Neural progenitor cell (in vitro differentiated cells): ENCODE measurements at regions not wholly inside any gene's neighbourhood (a gene's known extent, or its start where the extent isn't known, plus 50 kb on each side); places are given as distances from the start of the nearest gene placed in this dataset.

Source experiments
- DNase-seq: peaks from one replicate; pipeline ENCODE4 v3.0.0-alpha.2; 2016; ENCODE audit warnings: low spot score
- H2AFZ ChIP-seq: fragments of 200-600 bp; sonication (generic); replicated peaks from 2 replicates; pipeline ENCODE4 v1.6.1; 2016; ENCODE audit warnings: antibody characterized with exemption
- H3F3A ChIP-seq: fragments of 200-600 bp; sonication (generic); 2 replicates; pipeline ENCODE4 v1.6.1; 2016; ENCODE audit warnings: antibody characterized with exemption, low read depth
- H3K27ac ChIP-seq: fragments of 200-600 bp; sonication (generic); 2 replicates; pipeline ENCODE4 v1.5.1; 2016; ENCODE audit warnings: mild to moderate bottlenecking
- H3K27me3 ChIP-seq: fragments of 200-600 bp; sonication (generic); 2 replicates; pipeline ENCODE4 v1.6.1; 2016; ENCODE audit warnings: mild to moderate bottlenecking, moderate library complexity
- H3K36me3 ChIP-seq: fragments of 200-600 bp; sonication (generic); 2 replicates; pipeline ENCODE4 v1.5.1; 2016
- H3K4me1 ChIP-seq: fragments of 200-600 bp; sonication (generic); 2 replicates; pipeline ENCODE4 v1.6.1; 2016; ENCODE audit warnings: mixed run types
- H3K4me2 ChIP-seq: fragments of 200-600 bp; sonication (generic); 2 replicates; pipeline ENCODE4 v1.6.1; 2016
- H3K4me3 ChIP-seq: fragments of 200-600 bp; sonication (generic); 2 replicates; pipeline ENCODE4 v1.5.1; 2016
- H3K79me2 ChIP-seq: fragments of 200-600 bp; sonication (generic); 2 replicates; pipeline ENCODE4 v1.6.1; 2016; ENCODE audit warnings: low read depth
- H3K9ac ChIP-seq: fragments of 200-600 bp; sonication (generic); 2 replicates; pipeline ENCODE4 v1.6.1; 2016
- H3K9me3 ChIP-seq: fragments of 200-600 bp; sonication (generic); 2 replicates; pipeline ENCODE4 v1.5.1; 2016; ENCODE audit warnings: low read depth
- H4K20me1 ChIP-seq: fragments of 200-600 bp; sonication (generic); 2 replicates; pipeline ENCODE4 v1.6.1; 2016; ENCODE audit warnings: low read depth
- H3K27ac Mint-ChIP-seq: 3 replicates; pipeline ENCODE4 v1.8.0; 2021; ENCODE audit warnings: mixed read lengths
- H3K27me3 Mint-ChIP-seq: 2 replicates; pipeline ENCODE4 v1.8.0; 2022; ENCODE audit warnings: low read depth, mild to moderate bottlenecking, inconsistent platforms, moderate library complexity, mixed read lengths; ENCODE audit not compliant: insufficient read depth
- H3K36me3 Mint-ChIP-seq: 3 replicates; pipeline ENCODE4 v1.8.0; 2021; ENCODE audit warnings: mixed read lengths
- H3K4me1 Mint-ChIP-seq: 3 replicates; pipeline ENCODE4 v1.8.0; 2021; ENCODE audit warnings: mixed read lengths
- H3K4me3 Mint-ChIP-seq: 3 replicates; pipeline ENCODE4 v1.8.0; 2021; ENCODE audit warnings: mild to moderate bottlenecking, moderate library complexity, mixed read lengths
- H3K9me3 Mint-ChIP-seq: 3 replicates; pipeline ENCODE4 v1.8.0; 2020; ENCODE audit warnings: mixed read lengths
- EZH2 ChIP-seq: fragments of 200-600 bp; sonication (generic); IDR thresholded peaks from 2 replicates; pipeline ENCODE4 v1.6.1; 2017; ENCODE audit warnings: antibody characterized with exemption, mild to moderate bottlenecking, moderate library complexity
- EZH2phosphoT487 ChIP-seq: fragments of 200-600 bp; sonication (generic); IDR thresholded peaks from 2 replicates; pipeline ENCODE4 v1.6.1; 2017; ENCODE audit warnings: antibody characterized with exemption
- TF ChIP-seq, protein P1 (sequence below): fragments of 200-600 bp; sonication (generic); IDR thresholded peaks from 2 replicates; pipeline ENCODE4 v1.5.1; 2017; ENCODE audit warnings: antibody characterized with exemption, mild to moderate bottlenecking

DNA sequence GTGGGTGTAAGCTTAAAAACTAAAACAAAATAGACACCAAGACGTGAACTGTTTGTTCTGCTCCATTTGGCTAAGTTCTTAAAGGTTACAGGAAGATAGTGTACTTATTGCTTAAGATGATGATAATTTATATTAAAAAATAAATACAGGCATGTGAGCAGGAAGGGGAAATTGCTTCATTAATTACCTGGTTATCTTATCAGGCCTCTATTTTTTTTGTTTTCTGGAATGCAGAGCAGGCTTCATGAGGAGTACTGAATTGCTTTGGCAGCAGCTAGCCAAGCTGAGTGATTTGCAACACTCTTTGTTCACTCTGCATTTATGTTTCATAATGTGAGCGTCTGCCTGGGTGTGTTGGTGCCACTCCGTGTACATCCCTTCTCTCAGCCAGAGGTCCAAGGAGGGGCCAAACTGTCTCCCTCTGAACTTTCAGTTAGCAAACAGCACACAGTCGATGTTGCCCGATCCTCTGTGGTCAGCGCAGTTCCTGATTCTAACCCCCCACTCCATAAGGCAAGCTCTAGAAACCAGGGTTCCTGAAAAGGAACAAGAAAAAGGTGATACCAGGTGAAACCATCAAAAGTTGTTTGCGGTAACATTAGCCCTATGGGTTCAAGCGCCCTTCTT is 348.2 kb downstream of the SPRY1 start:
- H3K79me2 ChIP-seq, result no peaks in the 10 kb centered on the region
- no peak overlapping the region for H3K4me3 Mint-ChIP-seq
- H3K27me3 ChIP-seq, result peaks cover 2% of the 10 kb centered on the region
- H3K36me3 Mint-ChIP-seq, result peaks cover 2% of the 10 kb centered on the region
- H3K9me3 Mint-ChIP-seq, result peaks cover 5% of the 10 kb centered on the region
- no peaks in the 10 kb centered on the region for H3K36me3 ChIP-seq
- TF ChIP-seq, protein P1, sequence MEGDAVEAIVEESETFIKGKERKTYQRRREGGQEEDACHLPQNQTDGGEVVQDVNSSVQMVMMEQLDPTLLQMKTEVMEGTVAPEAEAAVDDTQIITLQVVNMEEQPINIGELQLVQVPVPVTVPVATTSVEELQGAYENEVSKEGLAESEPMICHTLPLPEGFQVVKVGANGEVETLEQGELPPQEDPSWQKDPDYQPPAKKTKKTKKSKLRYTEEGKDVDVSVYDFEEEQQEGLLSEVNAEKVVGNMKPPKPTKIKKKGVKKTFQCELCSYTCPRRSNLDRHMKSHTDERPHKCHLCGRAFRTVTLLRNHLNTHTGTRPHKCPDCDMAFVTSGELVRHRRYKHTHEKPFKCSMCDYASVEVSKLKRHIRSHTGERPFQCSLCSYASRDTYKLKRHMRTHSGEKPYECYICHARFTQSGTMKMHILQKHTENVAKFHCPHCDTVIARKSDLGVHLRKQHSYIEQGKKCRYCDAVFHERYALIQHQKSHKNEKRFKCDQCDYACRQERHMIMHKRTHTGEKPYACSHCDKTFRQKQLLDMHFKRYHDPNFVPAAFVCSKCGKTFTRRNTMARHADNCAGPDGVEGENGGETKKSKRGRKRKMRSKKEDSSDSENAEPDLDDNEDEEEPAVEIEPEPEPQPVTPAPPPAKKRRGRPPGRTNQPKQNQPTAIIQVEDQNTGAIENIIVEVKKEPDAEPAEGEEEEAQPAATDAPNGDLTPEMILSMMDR, result no peak
- TF ChIP-seq EZH2, result no peak
- no peak for TF ChIP-seq EZH2phosphoT487
- H3F3A ChIP-seq, result peaks cover 3% of the 10 kb centered on the region
- no peak overlapping the region for H3K27ac ChIP-seq
- H3K4me2 ChIP-seq, result no peak overlapping the region
- peak overlapping the region; percentile 77 for H3K27ac Mint-ChIP-seq
- H3K4me1 Mint-ChIP-seq, result peaks cover 28% of the 10 kb centered on the region
- DNase-seq, result no peak
- H3K4me3 ChIP-seq, result no peak overlapping the region
- H3K4me1 ChIP-seq, result peaks cover 23% of the 10 kb centered on the region
- no peaks in the 10 kb centered on the region for H3K9me3 ChIP-seq
- no peak overlapping the region for H3K9ac ChIP-seq
- peak overlapping the region; percentile 1 for H2AFZ ChIP-seq
- no peaks in the 10 kb centered on the region for H3K27me3 Mint-ChIP-seq
- H4K20me1 ChIP-seq, result no peaks in the 10 kb centered on the region

DNA sequence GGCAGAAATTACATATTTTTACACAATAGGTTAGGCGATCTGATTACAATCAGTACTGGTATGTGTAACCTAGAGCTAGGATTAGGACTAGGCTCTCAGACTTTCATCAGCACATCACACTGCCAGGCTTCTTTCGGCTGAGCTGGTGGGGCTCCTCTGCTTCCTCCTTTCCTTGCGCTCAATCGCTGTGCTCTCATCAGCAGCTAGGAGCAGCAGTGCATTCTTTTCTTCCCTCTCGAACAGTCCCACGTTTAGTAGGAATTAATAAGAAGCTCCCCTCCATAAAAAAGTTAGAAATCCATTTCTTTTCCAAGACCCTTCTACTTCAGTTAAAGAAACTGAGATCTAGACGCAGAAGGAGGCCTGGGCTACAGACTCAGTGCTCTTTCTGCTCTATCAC is 350.4 kb downstream of the SPRY1 start:
- Histone ChIP-seq H3K27me3 (peaks cover 2% of the 10 kb centered on the region), H3K9me3 (no peaks in the 10 kb centered on the region), H3K4me1 (peaks cover 31% of the 10 kb centered on the region), H3K9ac (no peak overlapping the region), H3K36me3 (no peaks in the 10 kb centered on the region), H3K79me2 (no peaks in the 10 kb centered on the region), H3K4me3 (no peak overlapping the region), H3K27ac (no peak overlapping the region), H2AFZ (peak overlapping the region; percentile 65), H3F3A (peaks cover 12% of the 10 kb centered on the region), H3K4me2 (no peak overlapping the region), H4K20me1 (no peaks in the 10 kb centered on the region)
- TF ChIP-seq EZH2 (no peak), EZH2phosphoT487 (no peak)
- TF ChIP-seq, protein P1, result peak; percentile 13
- H3K4me1 Mint-ChIP-seq, result peaks cover 35% of the 10 kb centered on the region
- no peak overlapping the region for H3K4me3 Mint-ChIP-seq
- no peak overlapping the region for H3K27ac Mint-ChIP-seq
- H3K36me3 Mint-ChIP-seq, result no peaks in the 10 kb centered on the region
- DNase-seq, result peak; percentile 31
- H3K27me3 Mint-ChIP-seq, result peaks cover 2% of the 10 kb centered on the region
- H3K9me3 Mint-ChIP-seq, result peaks cover 11% of the 10 kb centered on the region

GRCh38 chr4:123748806-123749205 is 352.2 kb downstream of the SPRY1 start:
- Histone ChIP-seq H2AFZ (no peak overlapping the region), H3K36me3 (no peaks in the 10 kb centered on the region), H3K27ac (no peak overlapping the region), H4K20me1 (no peaks in the 10 kb centered on the region), H3K4me1 (peaks cover 31% of the 10 kb centered on the region), H3K4me2 (no peak overlapping the region), H3F3A (peaks cover 12% of the 10 kb centered on the region), H3K9me3 (no peaks in the 10 kb centered on the region), H3K4me3 (no peak overlapping the region), H3K27me3 (peaks cover 2% of the 10 kb centered on the region), H3K79me2 (no peaks in the 10 kb centered on the region), H3K9ac (no peak overlapping the region)
- DNase-seq, result no peak
- Mint-ChIP-seq H3K27ac (no peak overlapping the region), H3K27me3 (peaks cover 2% of the 10 kb centered on the region), H3K4me1 (peaks cover 35% of the 10 kb centered on the region), H3K9me3 (peaks cover 11% of the 10 kb centered on the region), H3K4me3 (no peak overlapping the region), H3K36me3 (peaks cover under 1% of the 10 kb centered on the region)
- TF ChIP-seq EZH2, result no peak
- TF ChIP-seq EZH2phosphoT487, result no peak
- TF ChIP-seq, protein P1, result no peak
